ENCODE measurements at regions not wholly inside any gene's neighbourhood (a gene's known extent, or its start where the extent isn't known, plus 50 kb on each side); places are given as distances from the start of the nearest gene placed in this dataset.
"Not testable (repeated sequence)": the region's sequence is repeated elsewhere in the genome, so short reads cannot be mapped to it uniquely, and the experiment has no call there.

GRCh38 chr7:114173170-114173890, 241.3 kb upstream of the FOXP2 start:
- no peak for DNase-seq

- not testable (repeated sequence) for DNase-seq
These were observed 245.2 kb upstream of the FOXP2 start for GRCh38 chr7:114169389-114169788.

- DNase-seq, result no peak
These were observed 242.1 kb upstream of the PPP1R3A start for GRCh38 chr7:114160925-114161324.

- no peak for DNase-seq
These were observed 240.0 kb upstream of the PPP1R3A start for GRCh38 chr7:114158854-114159253.

GRCh38 chr7:114158275-114158674, 239.5 kb upstream of the PPP1R3A start:
- DNase-seq, result no peak

GRCh38 chr7:114156178-114156577, 237.4 kb upstream of the PPP1R3A start:
- DNase-seq, result no peak

GRCh38 chr7:114155116-114156110, 236.6 kb upstream of the PPP1R3A start:
- no peak for DNase-seq

GRCh38 chr7:114153700-114154099, 234.9 kb upstream of the PPP1R3A start:
- DNase-seq, result no peak

GRCh38 chr7:114152314-114152938, 233.6 kb upstream of the PPP1R3A start:
- DNase-seq, result no peak

- DNase-seq, result no peak
These were observed 233.0 kb upstream of the PPP1R3A start for GRCh38 chr7:114151777-114152176.

- no peak for DNase-seq
These were observed 231.9 kb upstream of the PPP1R3A start for GRCh38 chr7:114150689-114151088.

GRCh38 chr7:114148779-114149178, 230.0 kb upstream of the PPP1R3A start:
- DNase-seq, result no peak

GRCh38 chr7:114141415-114141814, 222.6 kb upstream of the PPP1R3A start:
- no peak for DNase-seq

- DNase-seq, result no peak
These were observed 221.8 kb upstream of the PPP1R3A start for GRCh38 chr7:114140561-114140960.

GRCh38 chr7:114139690-114140089, 220.9 kb upstream of the PPP1R3A start:
- not testable (repeated sequence) for DNase-seq

- no peak for DNase-seq
These were observed 219.8 kb upstream of the PPP1R3A start for GRCh38 chr7:114138587-114138986.

- DNase-seq, result no peak
These were observed 214.9 kb upstream of the PPP1R3A start for GRCh38 chr7:114133717-114134116.

- DNase-seq, result no peak
These were observed 212.1 kb upstream of the PPP1R3A start for GRCh38 chr7:114130866-114131265.

GRCh38 chr7:114128880-114129279, 210.1 kb upstream of the PPP1R3A start:
- DNase-seq, result no peak

- no peak for DNase-seq
These were observed 207.3 kb upstream of the PPP1R3A start for GRCh38 chr7:114126095-114126494.

- no peak for DNase-seq
These were observed 194.0 kb upstream of the PPP1R3A start for GRCh38 chr7:114112806-114113205.

- no peak for DNase-seq
These were observed 191.9 kb upstream of the PPP1R3A start for GRCh38 chr7:114110666-114111065.

GRCh38 chr7:114109721-114110120, 190.9 kb upstream of the PPP1R3A start:
- DNase-seq, result no peak
